Endodermal cell (in vitro differentiated cells): ENCODE measurements at regions not wholly inside any gene's neighbourhood (a gene's known extent, or its start where the extent isn't known, plus 50 kb on each side); places are given as distances from the start of the nearest gene placed in this dataset.

Source experiments
- DNase-seq: peaks from one replicate; pipeline ENCODE4 v3.0.0-alpha.2; 2017
- H3K27ac ChIP-seq: 2 replicates; pipeline ENCODE4 v1.5.1; 2013; ENCODE audit warnings: mild to moderate bottlenecking, low read depth, low read length, moderate library complexity
- H3K27me3 ChIP-seq: 2 replicates; pipeline ENCODE4 v1.6.1; 2013; ENCODE audit warnings: mild to moderate bottlenecking, low read length, moderate library complexity; ENCODE audit not compliant: insufficient read depth, control insufficient read depth, poor library complexity, severe bottlenecking
- H3K36me3 ChIP-seq: 2 replicates; pipeline ENCODE4 v1.7.0; 2013; ENCODE audit warnings: mild to moderate bottlenecking, low read length, moderate library complexity; ENCODE audit not compliant: control insufficient read depth, insufficient read depth
- H3K4me1 ChIP-seq: one replicate; pipeline ENCODE4 v1.7.0; 2013; ENCODE audit warnings: low read length; ENCODE audit not compliant: control insufficient read depth, insufficient read depth
- H3K4me3 ChIP-seq: 2 replicates; pipeline ENCODE4 v1.5.1; 2013; ENCODE audit warnings: mild to moderate bottlenecking, low read length, moderate library complexity
- H3K9ac ChIP-seq: 2 replicates; pipeline ENCODE4 v1.6.1; 2013; ENCODE audit warnings: mild to moderate bottlenecking, low read length, moderate library complexity; ENCODE audit not compliant: poor library complexity, severe bottlenecking; ENCODE audit errors: extremely low read depth
- H3K9me3 ChIP-seq: 2 replicates; pipeline ENCODE4 v1.6.1; 2013; ENCODE audit warnings: mild to moderate bottlenecking, low read length, moderate library complexity; ENCODE audit not compliant: control insufficient read depth
- H3K27ac Mint-ChIP-seq: 2 replicates; pipeline ENCODE4 v1.8.0; 2020; ENCODE audit warnings: mixed read lengths
- H3K27me3 Mint-ChIP-seq: 2 replicates; pipeline ENCODE4 v1.8.0; 2021; ENCODE audit warnings: mild to moderate bottlenecking, mixed read lengths; ENCODE audit not compliant: insufficient read depth
- H3K36me3 Mint-ChIP-seq: 2 replicates; pipeline ENCODE4 v1.8.0; 2020; ENCODE audit warnings: low read depth, mixed read lengths
- H3K4me1 Mint-ChIP-seq: 2 replicates; pipeline ENCODE4 v1.8.0; 2020; ENCODE audit warnings: mixed read lengths
- H3K4me3 Mint-ChIP-seq: 2 replicates; pipeline ENCODE4 v1.8.0; 2020; ENCODE audit warnings: mild to moderate bottlenecking, moderate library complexity, mixed read lengths
- H3K9me3 Mint-ChIP-seq: 2 replicates; pipeline ENCODE4 v1.8.0; 2020; ENCODE audit warnings: mild to moderate bottlenecking, mixed read lengths
- CTCF ChIP-seq: fragments of 200-600 bp; sonication (generic); conservative IDR thresholded peaks from 2 replicates; pipeline ENCODE4 v1.5.0; 2021; ENCODE audit warnings: antibody characterized with exemption, mild to moderate bottlenecking
- WGBS, 2 experiments: methylation state at CpG; one replicate each; pipeline versions ENCODE4 v1.1.5 to v1.1.7; 2013; ENCODE audit warnings: missing lambda C conversion rate in 2 of 2, mixed read lengths in 1 of 2; ENCODE audit not compliant: insufficient coverage in 1 of 2, insufficient read length in 1 of 2; 5-methylcytosine and 5-hydroxymethylcytosine counted together

GRCh38 chr2:150385211-150385610 lies 102.3 kb downstream of the RND3 start:
- Mint-ChIP-seq H3K9me3 (peaks cover 19% of the 10 kb centered on the region), H3K27me3 (no peaks in the 10 kb centered on the region), H3K36me3 (peaks cover 2% of the 10 kb centered on the region), H3K27ac (no peak overlapping the region), H3K4me3 (no peak overlapping the region), H3K4me1 (peaks cover 9% of the 10 kb centered on the region)
- no peaks in the 10 kb centered on the region for H3K4me1 ChIP-seq
- H3K4me3 ChIP-seq, result no peak overlapping the region
- no peaks in the 10 kb centered on the region for H3K36me3 ChIP-seq
- H3K9ac ChIP-seq, result no peak overlapping the region
- no peak for TF ChIP-seq CTCF
- no peak overlapping the region for H3K27ac ChIP-seq
- DNase-seq, result no peak
- peaks cover 14% of the 10 kb centered on the region for H3K9me3 ChIP-seq
- no peaks in the 10 kb centered on the region for H3K27me3 ChIP-seq
- 80 to 88% methylated on average over 1 of the region's 1 CpG for WGBS, 2 experiments

GRCh38 chr2:150383587-150383986 lies 103.9 kb downstream of the RND3 start:
- H3K9me3 ChIP-seq, result peaks cover 14% of the 10 kb centered on the region
- H3K9ac ChIP-seq, result no peak overlapping the region
- no peaks in the 10 kb centered on the region for H3K36me3 ChIP-seq
- no peak for DNase-seq
- H3K9me3 Mint-ChIP-seq, result peaks cover 19% of the 10 kb centered on the region
- peaks cover 2% of the 10 kb centered on the region for H3K36me3 Mint-ChIP-seq
- peaks cover 7% of the 10 kb centered on the region for H3K4me1 Mint-ChIP-seq
- no peaks in the 10 kb centered on the region for H3K27me3 Mint-ChIP-seq
- no peak overlapping the region for H3K27ac ChIP-seq
- no peaks in the 10 kb centered on the region for H3K27me3 ChIP-seq
- H3K4me3 ChIP-seq, result no peak overlapping the region
- H3K27ac Mint-ChIP-seq, result no peak overlapping the region
- no peak for TF ChIP-seq CTCF
- H3K4me3 Mint-ChIP-seq, result no peak overlapping the region
- no peaks in the 10 kb centered on the region for H3K4me1 ChIP-seq

- H3K9ac ChIP-seq, result no peak overlapping the region
- no peak overlapping the region for H3K4me3 Mint-ChIP-seq
- TF ChIP-seq CTCF, result no peak
- peaks cover 4% of the 10 kb centered on the region for H3K27me3 Mint-ChIP-seq
- no peaks in the 10 kb centered on the region for H3K27me3 ChIP-seq
- H3K27ac Mint-ChIP-seq, result no peak overlapping the region
- H3K36me3 Mint-ChIP-seq, result no peaks in the 10 kb centered on the region
- no peak for DNase-seq
- H3K9me3 Mint-ChIP-seq, result peaks cover 7% of the 10 kb centered on the region
- no peak overlapping the region for H3K27ac ChIP-seq
- H3K9me3 ChIP-seq, result no peaks in the 10 kb centered on the region
- H3K4me3 ChIP-seq, result no peak overlapping the region
- no peaks in the 10 kb centered on the region for H3K4me1 ChIP-seq
- no peaks in the 10 kb centered on the region for H3K36me3 ChIP-seq
- H3K4me1 Mint-ChIP-seq, result no peaks in the 10 kb centered on the region
These were observed 108.3 kb downstream of the RND3 start for GRCh38 chr2:150379166-150379565.
